K562 (cell line): ENCODE measurements at regions not wholly inside any gene's neighbourhood (a gene's known extent, or its start where the extent isn't known, plus 50 kb on each side); places are given as distances from the start of the nearest gene placed in this dataset.

ENCODE experiments used
- CEBPB ChIP-seq: fragments of 450-650 bp; IDR thresholded peaks from 2 replicates; pipeline ENCODE4 v1.6.1; 2016; ENCODE audit warnings: missing genetic modification characterization, missing compliant biosample characterization
- CHD7 ChIP-seq: fragments of 200-600 bp; sonication (generic); IDR thresholded peaks from one replicate; pipeline ENCODE4 v1.6.1; 2012; ENCODE audit warnings: mild to moderate bottlenecking, low read depth, low read length, inconsistent platforms
- SNRNP70 ChIP-seq: fragments of 200-400 bp; formaldehyde crosslinking; optimal IDR thresholded peaks from 2 replicates; pipeline ENCODE3; 2017; ENCODE audit warnings: low read depth, low read length
- ZNF511 ChIP-seq: sonication (generic); formaldehyde crosslinking; IDR thresholded peaks from 2 replicates; pipeline ENCODE4 v1.8.0; 2022; ENCODE audit warnings: mild to moderate bottlenecking, missing genetic modification reagents

GRCh38 chr4:157896726-157897125, 276.1 kb downstream of the GASK1B start (continued):
- no peak for TF ChIP-seq CHD7
- TF ChIP-seq ZNF511 (CRISPR knock-in tag), result no peak
- TF ChIP-seq SNRNP70, result no peak
- TF ChIP-seq CEBPB (tag), result no peak
